HFFc6 (cell line): ENCODE measurements at regions not wholly inside any gene's neighbourhood (a gene's known extent, or its start where the extent isn't known, plus 50 kb on each side); places are given as distances from the start of the nearest gene placed in this dataset.

Experiments
- DNase-seq: peaks from one replicate; pipeline ENCODE4 v3.0.0-alpha.2; 2018
- H3K27ac Mint-ChIP-seq: 2 replicates; pipeline ENCODE4 v1.8.0; 2020; ENCODE audit warnings: mild to moderate bottlenecking, mixed read lengths
- H3K27me3 Mint-ChIP-seq: 2 replicates; pipeline ENCODE4 v1.8.0; 2021; ENCODE audit warnings: mild to moderate bottlenecking, moderate library complexity, mixed read lengths; ENCODE audit not compliant: insufficient read depth
- H3K36me3 Mint-ChIP-seq: 2 replicates; pipeline ENCODE4 v1.8.0; 2021; ENCODE audit warnings: low read depth, mixed read lengths
- H3K4me1 Mint-ChIP-seq: 2 replicates; pipeline ENCODE4 v1.8.0; 2020; ENCODE audit warnings: low read depth, mixed read lengths
- H3K4me3 Mint-ChIP-seq: 2 replicates; pipeline ENCODE4 v1.8.0; 2020; ENCODE audit warnings: mild to moderate bottlenecking, moderate library complexity, mixed read lengths
- H3K9me3 Mint-ChIP-seq: 2 replicates; pipeline ENCODE4 v1.8.0; 2020; ENCODE audit warnings: mild to moderate bottlenecking, mixed read lengths
- CTCF ChIP-seq: fragments of 200-600 bp; sonication (generic); IDR thresholded peaks from 2 replicates; pipeline ENCODE4 v1.5.0; 2021; ENCODE audit warnings: antibody characterized with exemption, mild to moderate bottlenecking

- peaks cover 10% of the 10 kb centered on the region for H3K4me1 Mint-ChIP-seq
- H3K9me3 Mint-ChIP-seq: peaks cover 14% of the 10 kb centered on the region
- no peak overlapping the region for H3K4me3 Mint-ChIP-seq
- DNase-seq: no peak
- H3K27me3 Mint-ChIP-seq: peaks cover 1% of the 10 kb centered on the region; the same call in 1 of the 2 replicates
- no peak for TF ChIP-seq CTCF
- H3K36me3 Mint-ChIP-seq: no peaks in the 10 kb centered on the region; the same call in 1 of the 2 replicates
- H3K27ac Mint-ChIP-seq: no peak overlapping the region
These were observed 150.6 kb upstream of the AGAP1 start for GRCh38 chr2:235343156-235343774.

- TF ChIP-seq CTCF: no peak
- DNase-seq: no peak
- Mint-ChIP-seq H3K27me3 (peaks cover 1% of the 10 kb centered on the region; the same call in 1 of the 2 replicates), H3K4me3 (no peak overlapping the region), H3K27ac (no peak overlapping the region), H3K36me3 (no peaks in the 10 kb centered on the region; the same call in 1 of the 2 replicates), H3K4me1 (peaks cover 10% of the 10 kb centered on the region), H3K9me3 (peaks cover 8% of the 10 kb centered on the region)
These were observed 150.0 kb upstream of the AGAP1 start for GRCh38 chr2:235343869-235344268.

- no peak for DNase-seq
- no peak overlapping the region for H3K4me3 Mint-ChIP-seq
- peaks cover 7% of the 10 kb centered on the region for H3K27me3 Mint-ChIP-seq
- no peak overlapping the region for H3K27ac Mint-ChIP-seq
- H3K4me1 Mint-ChIP-seq: peaks cover 10% of the 10 kb centered on the region
- H3K9me3 Mint-ChIP-seq: peaks cover 17% of the 10 kb centered on the region
- no peak for TF ChIP-seq CTCF
- no peaks in the 10 kb centered on the region; the same call in 1 of the 2 replicates for H3K36me3 Mint-ChIP-seq
These were observed 148.1 kb upstream of the AGAP1 start for GRCh38 chr2:235345745-235346144.

GRCh38 chr2:235347691-235348090 lies 146.2 kb upstream of the AGAP1 start:
- peak; percentile 74 for DNase-seq
- no peak overlapping the region for H3K4me3 Mint-ChIP-seq
- H3K27ac Mint-ChIP-seq: no peak overlapping the region
- H3K36me3 Mint-ChIP-seq: no peaks in the 10 kb centered on the region; the same call in 1 of the 2 replicates
- H3K9me3 Mint-ChIP-seq: peaks cover 17% of the 10 kb centered on the region
- TF ChIP-seq CTCF: no peak
- H3K4me1 Mint-ChIP-seq: peaks cover 10% of the 10 kb centered on the region
- peaks cover 9% of the 10 kb centered on the region for H3K27me3 Mint-ChIP-seq

- no peak for DNase-seq
These were observed 145.5 kb upstream of the AGAP1 start for GRCh38 chr2:235348329-235348728.

More at GRCh38 chr2:235348329-235348728, 145.5 kb upstream of the AGAP1 start:
- Mint-ChIP-seq H3K4me1 (peaks cover 10% of the 10 kb centered on the region), H3K27me3 (peaks cover 9% of the 10 kb centered on the region), H3K27ac (no peak overlapping the region), H3K36me3 (no peaks in the 10 kb centered on the region; the same call in 1 of the 2 replicates), H3K4me3 (no peak overlapping the region), H3K9me3 (peaks cover 21% of the 10 kb centered on the region)
- TF ChIP-seq CTCF: no peak
